C4-2B (cell line): ENCODE measurements at regions not wholly inside any gene's neighbourhood (a gene's known extent, or its start where the extent isn't known, plus 50 kb on each side); places are given as distances from the start of the nearest gene placed in this dataset.

Source experiments
- CTCF ChIP-seq: fragments of 450-650 bp; conservative IDR thresholded peaks from 2 replicates; pipeline ENCODE4 v1.5.1; 2017; ENCODE audit warnings: mild to moderate bottlenecking
- ZFX ChIP-seq: fragments of 450-650 bp; IDR thresholded peaks from 2 replicates; pipeline ENCODE4 v1.6.1; 2017

GRCh38 chr11:38156495-38157146 lies 1558.6 kb upstream of the RAG2 start:
- no peak for TF ChIP-seq CTCF
- TF ChIP-seq ZFX: no peak
